NCI-H2171 (cell line): ENCODE measurements at regions not wholly inside any gene's neighbourhood (a gene's known extent, or its start where the extent isn't known, plus 50 kb on each side); places are given as distances from the start of the nearest gene placed in this dataset.
A peak's percentile ranks its signal among the peaks of the same experiment; 100 is the strongest.

ENCODE experiments used
- DNase-seq: peaks from one replicate; lab custom pipeline; 2025; lab: John Stamatoyannopoulos, UW

DNA sequence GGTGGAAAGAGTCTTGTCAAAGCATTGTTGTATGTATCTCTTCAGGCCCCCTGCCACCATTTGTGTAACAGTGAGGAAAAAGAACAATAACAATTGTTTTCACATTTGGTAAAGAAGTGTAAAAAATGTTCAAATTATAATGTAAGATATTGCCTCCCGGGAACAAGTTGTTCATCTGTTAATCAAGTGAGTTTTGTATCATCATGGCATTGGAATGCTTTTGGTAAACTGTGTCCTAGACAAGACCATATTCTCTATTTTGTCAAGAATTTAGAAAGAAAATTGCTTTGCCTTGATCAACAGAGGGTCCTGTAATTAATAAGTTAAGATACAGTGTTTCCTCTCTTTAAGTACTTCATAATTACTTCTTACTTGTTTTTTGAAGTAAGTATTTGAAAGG, 692.0 kb upstream of the NR5A2 start:
- no peak for DNase-seq

GRCh38 chr1:199336745-199337640, 690.5 kb upstream of the NR5A2 start:
- DNase-seq = no peak

DNA sequence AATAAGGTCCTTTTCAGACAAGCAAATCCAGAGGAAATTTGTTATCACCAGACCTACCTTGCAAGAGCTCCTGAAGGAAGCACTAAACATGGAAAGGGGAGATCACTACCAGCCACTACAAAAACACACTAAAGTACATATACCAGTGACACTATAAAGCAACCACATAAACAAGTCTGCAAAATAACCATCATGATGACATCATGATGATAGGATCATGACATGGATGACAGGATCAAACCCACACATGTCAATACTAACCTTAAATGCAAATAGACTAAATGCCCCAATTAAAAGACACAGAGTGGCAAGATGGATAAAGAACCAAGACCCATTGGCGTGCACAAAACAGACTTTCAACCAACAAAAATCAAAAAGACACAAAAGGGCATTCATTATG, 688.8 kb upstream of the NR5A2 start:
- no peak for DNase-seq

- no peak for DNase-seq
These were observed 675.2 kb upstream of the NR5A2 start for GRCh38 chr1:199352351-199352750.

DNA sequence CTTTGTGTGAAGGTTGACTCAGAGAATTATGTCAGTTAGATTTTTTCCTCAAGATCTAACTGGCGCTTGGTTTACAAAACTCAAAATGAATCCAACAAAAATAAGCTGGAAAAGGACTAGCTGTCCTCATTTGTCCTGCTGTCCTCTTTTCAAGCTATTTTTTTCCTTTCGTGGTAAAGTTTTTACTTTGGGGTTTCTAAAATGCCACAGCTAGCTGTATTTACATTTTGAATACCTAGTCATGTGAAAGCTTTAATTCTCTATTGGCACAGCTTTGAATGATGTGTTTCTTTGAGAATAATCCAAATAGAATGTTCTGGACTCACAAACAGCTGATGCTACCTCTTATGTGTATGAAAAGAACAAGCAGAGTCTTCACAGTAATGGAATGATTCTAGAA, 673.6 kb upstream of the NR5A2 start:
- no peak for DNase-seq

- no peak for DNase-seq
These were observed 670.9 kb upstream of the NR5A2 start for GRCh38 chr1:199356561-199356960.

- DNase-seq = no peak
These were observed 669.9 kb upstream of the NR5A2 start for GRCh38 chr1:199357599-199357998.

DNA sequence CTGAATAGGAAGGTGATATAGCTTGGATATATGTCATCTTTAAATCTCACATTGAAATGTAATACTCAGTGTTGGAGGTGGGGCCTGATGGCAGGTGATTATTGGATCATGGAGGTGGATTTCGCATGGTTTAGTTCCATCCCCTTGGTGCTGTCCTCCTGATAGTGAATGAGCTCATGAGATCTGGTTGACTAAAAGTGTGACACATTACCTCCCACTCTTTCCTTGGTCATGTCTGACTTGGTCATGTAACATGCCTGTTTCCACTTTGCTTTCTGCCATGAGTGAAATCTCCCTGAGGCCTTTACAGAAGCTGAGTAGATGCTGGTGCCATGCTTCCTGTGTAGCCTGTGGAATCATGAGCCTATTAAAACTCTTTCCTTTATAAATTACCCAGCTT, 664.5 kb upstream of the NR5A2 start:
- DNase-seq = no peak

GRCh38 chr1:199373139-199373538, 654.4 kb upstream of the NR5A2 start:
- DNase-seq = no peak

- DNase-seq = no peak
These were observed 650.3 kb upstream of the NR5A2 start for GRCh38 chr1:199377211-199377610.

DNA sequence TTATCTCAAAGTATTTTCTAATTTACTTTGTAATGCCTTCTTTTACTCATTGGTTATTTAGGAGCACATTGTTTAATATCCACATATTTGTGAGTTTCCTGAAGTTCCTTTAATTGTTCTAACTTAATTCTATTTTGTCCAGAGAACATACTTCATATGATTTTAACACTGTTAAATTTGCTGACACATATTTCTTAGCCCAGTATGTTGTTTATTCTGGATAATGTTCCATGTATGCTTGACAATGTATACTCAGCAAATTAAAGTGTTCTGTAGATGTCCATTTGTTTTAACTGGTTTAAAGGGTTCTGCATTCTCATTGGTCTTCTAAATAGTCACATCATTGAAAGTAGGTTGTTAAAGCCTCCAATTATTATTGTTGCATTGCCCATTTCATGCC, 643.7 kb upstream of the NR5A2 start:
- no peak for DNase-seq

DNA sequence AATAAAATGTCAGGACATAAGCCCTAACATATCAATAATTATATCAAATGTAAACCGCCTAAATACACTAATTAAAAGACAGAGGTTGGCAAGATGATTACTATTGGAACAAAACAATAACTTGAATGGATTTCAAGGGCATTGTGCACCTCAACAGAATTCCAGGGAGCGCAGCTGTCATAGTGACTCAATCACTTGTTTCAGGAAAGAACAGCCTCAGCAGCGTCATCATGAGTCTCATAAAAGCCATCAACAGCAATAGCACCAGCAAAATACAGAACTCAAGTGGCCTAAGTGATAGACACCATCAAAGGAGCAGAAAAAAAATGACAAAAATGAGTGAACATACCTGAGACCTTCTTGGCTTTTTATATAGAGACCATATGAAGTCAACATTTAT, 632.7 kb upstream of the NR5A2 start:
- no peak for DNase-seq

DNA sequence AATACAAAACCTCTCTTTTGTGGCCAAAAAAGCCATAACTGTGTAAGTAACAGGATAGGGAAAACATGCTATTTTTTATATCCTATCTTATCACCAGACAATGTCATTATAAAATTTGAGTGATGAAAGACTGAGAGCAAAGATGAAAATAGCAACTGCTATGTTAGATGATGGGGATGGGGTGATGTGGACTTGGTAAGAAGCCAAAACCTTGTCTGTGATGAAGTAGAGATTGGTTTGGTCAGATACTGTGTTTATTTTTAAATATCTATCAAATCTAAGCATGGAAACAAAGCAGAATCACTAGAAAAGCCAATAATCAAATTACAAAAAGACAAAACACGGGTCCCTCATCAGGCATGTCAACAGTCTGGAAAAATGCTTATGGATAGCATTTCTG, 631.1 kb upstream of the NR5A2 start:
- no peak for DNase-seq

DNA sequence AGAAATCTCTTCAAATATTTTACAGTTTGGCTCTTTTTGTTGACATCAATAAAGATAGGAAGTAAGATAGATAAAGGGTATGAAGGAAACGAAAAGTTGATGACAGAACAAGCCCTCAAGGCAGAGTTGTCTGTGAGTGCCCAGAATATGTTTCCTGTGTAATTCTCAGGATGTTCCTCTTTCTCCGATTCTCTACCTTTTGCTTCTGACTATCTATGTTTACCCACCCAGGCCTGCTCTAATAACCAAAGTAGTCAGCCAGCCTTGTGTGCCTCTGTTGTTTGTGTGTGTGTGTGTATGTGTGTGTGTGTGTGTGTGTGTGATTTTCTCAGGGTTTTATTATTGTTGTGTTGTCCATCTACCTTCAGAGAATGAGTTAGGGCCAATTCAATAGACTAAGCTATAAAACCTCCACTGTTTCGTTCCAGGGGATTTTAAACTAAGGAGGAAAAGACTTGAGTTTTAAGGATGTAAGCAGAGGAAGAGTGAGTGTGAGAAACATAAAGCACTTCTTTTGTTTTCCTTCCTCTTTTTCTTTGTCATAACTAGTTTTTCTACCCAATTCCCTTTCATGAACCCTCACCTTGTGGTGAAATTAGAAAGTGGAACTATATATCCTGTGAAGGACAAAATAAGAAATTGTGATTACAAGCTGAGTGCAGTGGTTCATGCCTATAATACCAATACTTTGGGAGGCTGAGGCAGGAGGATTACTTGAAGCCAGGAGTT, 627.4 kb upstream of the NR5A2 start:
- no peak for DNase-seq

GRCh38 chr1:199403531-199404116, 623.9 kb upstream of the NR5A2 start:
- DNase-seq = no peak

DNA sequence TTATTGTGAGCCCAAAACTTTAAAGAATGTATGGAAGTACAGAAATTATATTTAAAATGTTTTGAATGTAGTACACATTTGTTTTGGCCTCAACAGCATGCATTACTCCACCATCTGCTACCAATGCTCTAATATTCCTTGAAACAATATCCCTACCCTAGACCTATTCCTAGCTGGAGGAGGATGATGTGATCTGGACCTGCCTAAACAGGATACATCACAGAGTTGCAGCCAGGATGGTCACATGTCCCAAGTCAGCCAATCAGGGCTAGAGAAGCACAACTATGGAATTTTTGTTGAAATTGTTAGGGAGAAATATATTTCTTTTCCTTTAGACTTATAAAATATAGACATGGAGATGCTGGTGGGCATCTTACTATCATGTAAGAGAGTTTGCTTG, 623.3 kb upstream of the NR5A2 start:
- no peak for DNase-seq

DNA sequence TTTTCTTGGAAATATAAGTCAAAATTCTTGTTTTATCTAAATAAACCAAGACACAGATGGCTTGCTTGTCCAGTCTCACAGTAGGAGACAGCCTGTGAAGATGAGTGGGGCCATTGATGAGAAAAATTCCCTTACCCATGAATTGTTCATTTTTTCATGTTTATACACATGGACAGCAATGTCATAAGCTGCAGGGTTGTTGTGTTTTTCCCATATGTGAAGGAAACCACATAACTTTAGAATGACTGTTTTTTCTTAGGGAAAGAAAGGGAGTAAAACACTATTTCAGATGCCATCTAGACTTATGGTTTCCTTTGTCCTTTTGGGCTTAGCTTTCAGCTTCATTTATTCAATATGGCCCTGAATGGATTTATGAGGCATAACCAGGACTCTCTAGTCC, 622.5 kb upstream of the NR5A2 start:
- no peak for DNase-seq

GRCh38 chr1:199405634-199406196, 621.8 kb upstream of the NR5A2 start:
- no peak for DNase-seq

GRCh38 chr1:199410462-199410861, 617.0 kb upstream of the NR5A2 start:
- DNase-seq = no peak

- DNase-seq = no peak
These were observed 616.0 kb upstream of the NR5A2 start for GRCh38 chr1:199411506-199411905.

DNA sequence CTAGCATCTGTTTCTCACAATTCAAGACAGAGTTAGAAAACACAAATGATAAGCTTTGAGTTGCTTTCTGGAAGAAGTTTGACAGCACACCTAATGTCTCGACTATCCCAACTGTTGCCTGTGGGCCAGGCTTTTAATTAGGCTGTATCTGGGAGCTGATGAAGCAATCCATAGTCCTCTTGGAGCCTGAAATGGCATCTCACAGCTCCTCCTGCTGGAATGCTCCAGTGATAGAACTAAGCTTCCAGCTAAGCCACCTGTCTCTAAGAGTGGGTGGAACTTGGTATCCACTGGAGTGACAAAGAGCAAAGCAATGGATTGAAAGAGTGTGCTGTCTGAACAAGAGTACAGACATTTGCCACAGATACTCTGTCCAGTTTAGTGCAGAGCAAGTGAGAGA, 605.3 kb upstream of the NR5A2 start:
- no peak for DNase-seq

DNA sequence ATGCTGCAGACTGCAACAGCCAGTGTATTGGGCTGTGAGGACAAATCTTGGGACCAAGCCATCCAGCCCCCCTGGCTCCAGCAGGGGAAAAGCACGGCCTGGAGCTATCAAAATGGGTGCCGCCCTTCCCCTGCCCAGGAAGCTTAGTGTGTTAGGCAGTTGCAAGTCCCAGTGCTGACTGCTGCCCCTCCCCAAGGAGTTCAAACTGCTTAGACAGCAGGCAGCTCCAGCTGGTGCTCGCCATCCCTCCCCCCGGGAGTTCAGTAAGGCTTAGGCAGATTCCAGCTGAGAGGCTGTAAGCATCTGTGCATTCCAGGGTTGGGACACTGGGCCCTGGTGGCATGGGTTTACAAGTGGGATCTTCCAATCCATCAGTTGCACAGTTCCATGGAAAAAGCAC, 579.6 kb upstream of the NR5A2 start:
- DNase-seq = peak; percentile 50

- DNase-seq = no peak
These were observed 578.9 kb upstream of the NR5A2 start for GRCh38 chr1:199448646-199449045.
